ENCODE measurements at regions not wholly inside any gene's neighbourhood (a gene's known extent, or its start where the extent isn't known, plus 50 kb on each side); places are given as distances from the start of the nearest gene placed in this dataset.

DNA sequence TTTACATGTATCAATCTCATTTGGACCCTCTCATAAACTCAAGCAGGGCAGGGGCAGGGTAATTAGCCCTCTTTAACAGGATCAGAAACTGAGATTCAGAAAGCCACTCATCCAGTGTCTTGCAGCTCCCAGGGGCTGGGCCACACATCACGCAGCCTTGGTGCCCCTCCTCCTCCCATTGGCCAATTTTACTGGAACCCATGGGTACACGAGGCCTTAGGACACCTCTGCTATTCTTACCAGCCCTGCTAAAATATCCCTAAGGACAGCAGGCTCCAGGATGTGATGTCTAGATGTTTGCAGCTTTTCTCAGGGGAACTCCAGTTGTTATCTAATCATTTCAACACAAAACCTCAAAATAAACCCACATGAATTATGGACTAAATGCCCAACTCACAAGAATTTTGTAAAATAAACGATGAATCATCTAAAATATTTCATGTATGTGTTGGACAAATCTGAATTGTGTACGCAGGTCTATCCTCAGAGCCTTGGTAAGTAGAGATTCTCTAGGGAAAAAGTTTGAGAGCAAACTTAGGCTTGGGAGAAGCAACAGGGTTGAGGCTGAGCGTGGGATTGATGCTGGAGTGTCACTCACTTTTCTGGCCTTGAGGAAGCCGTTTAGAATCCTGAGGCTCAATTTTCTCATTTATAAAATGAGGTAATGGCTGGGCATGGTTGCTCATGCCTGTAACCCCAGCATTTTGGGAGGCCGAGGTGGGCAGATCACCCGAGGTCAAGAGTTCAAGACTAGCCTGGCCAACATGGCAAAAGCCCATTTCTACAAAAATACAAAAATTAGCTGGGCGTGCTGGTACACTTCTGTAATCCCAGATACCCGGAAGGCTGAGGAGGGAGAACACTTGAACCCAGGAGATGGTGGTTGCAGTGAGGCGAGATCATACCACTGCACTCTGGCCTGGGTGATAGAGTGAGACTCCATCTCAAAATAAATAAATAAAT is 69.7 kb upstream of the TNS3 start:
- peak overlapping the region; percentile 12 for H3K4me2 ChIP-seq (ENCODE audit: insufficient read depth, low read length)
- peak; percentile 92 for DNase-seq (ENCODE audit: insufficient read length, low spot score, missing footprints)
- peaks cover 59% of the 10 kb centered on the region for H3K4me1 ChIP-seq (ENCODE audit: insufficient read depth, low read length)

GRCh38 chr7:47649919-47650318 is 68.0 kb upstream of the TNS3 start:
- TF ChIP-seq, protein P1, sequence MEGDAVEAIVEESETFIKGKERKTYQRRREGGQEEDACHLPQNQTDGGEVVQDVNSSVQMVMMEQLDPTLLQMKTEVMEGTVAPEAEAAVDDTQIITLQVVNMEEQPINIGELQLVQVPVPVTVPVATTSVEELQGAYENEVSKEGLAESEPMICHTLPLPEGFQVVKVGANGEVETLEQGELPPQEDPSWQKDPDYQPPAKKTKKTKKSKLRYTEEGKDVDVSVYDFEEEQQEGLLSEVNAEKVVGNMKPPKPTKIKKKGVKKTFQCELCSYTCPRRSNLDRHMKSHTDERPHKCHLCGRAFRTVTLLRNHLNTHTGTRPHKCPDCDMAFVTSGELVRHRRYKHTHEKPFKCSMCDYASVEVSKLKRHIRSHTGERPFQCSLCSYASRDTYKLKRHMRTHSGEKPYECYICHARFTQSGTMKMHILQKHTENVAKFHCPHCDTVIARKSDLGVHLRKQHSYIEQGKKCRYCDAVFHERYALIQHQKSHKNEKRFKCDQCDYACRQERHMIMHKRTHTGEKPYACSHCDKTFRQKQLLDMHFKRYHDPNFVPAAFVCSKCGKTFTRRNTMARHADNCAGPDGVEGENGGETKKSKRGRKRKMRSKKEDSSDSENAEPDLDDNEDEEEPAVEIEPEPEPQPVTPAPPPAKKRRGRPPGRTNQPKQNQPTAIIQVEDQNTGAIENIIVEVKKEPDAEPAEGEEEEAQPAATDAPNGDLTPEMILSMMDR (IDR thresholded peaks at IDR 0.05; ENCODE audit: extremely low read depth, low read depth, low read length), result no peak
- Histone ChIP-seq H3K27ac (ENCODE audit: low read depth, low read length) (peak overlapping the region; percentile 3), H3K79me2 (ENCODE audit: insufficient read depth, low read length) (no peaks in the 10 kb centered on the region), H3K4me2 (ENCODE audit: insufficient read depth, low read length) (no peak overlapping the region), H3K4me1 (ENCODE audit: insufficient read depth, low read length) (peaks cover 53% of the 10 kb centered on the region), H3K27me3 (ENCODE audit: insufficient read depth, low read length) (no peaks in the 10 kb centered on the region), H4K20me1 (ENCODE audit: insufficient read depth, low read length) (no peaks in the 10 kb centered on the region), H3K36me3 (ENCODE audit: insufficient read depth, low read length) (no peaks in the 10 kb centered on the region), H3K9me3 (ENCODE audit: low read depth, low read length) (no peaks in the 10 kb centered on the region), H3K4me3 (ENCODE audit: insufficient read depth, low read length) (no peak overlapping the region), H2AFZ (ENCODE audit: low read length) (no peak overlapping the region)
- peak; percentile 65 for DNase-seq (ENCODE audit: insufficient read length, low spot score, missing footprints)

More for the DNA sequence above, 69.7 kb upstream of the TNS3 start:
- H3K79me2 ChIP-seq (ENCODE audit: insufficient read depth, low read length), result no peaks in the 10 kb centered on the region
- TF ChIP-seq, protein P1 (IDR thresholded peaks at IDR 0.05; ENCODE audit: extremely low read depth, low read depth, low read length), result no peak
- H3K4me3 ChIP-seq (ENCODE audit: insufficient read depth, low read length), result no peak overlapping the region
- H3K27ac ChIP-seq (ENCODE audit: low read depth, low read length), result peak overlapping the region; percentile 99
- no peaks in the 10 kb centered on the region for H3K36me3 ChIP-seq (ENCODE audit: insufficient read depth, low read length)
- H4K20me1 ChIP-seq (ENCODE audit: insufficient read depth, low read length), result no peaks in the 10 kb centered on the region
- H3K27me3 ChIP-seq (ENCODE audit: insufficient read depth, low read length), result no peaks in the 10 kb centered on the region
- H3K9me3 ChIP-seq (ENCODE audit: low read depth, low read length), result no peaks in the 10 kb centered on the region
- H2AFZ ChIP-seq (ENCODE audit: low read length), result no peak overlapping the region

DNA sequence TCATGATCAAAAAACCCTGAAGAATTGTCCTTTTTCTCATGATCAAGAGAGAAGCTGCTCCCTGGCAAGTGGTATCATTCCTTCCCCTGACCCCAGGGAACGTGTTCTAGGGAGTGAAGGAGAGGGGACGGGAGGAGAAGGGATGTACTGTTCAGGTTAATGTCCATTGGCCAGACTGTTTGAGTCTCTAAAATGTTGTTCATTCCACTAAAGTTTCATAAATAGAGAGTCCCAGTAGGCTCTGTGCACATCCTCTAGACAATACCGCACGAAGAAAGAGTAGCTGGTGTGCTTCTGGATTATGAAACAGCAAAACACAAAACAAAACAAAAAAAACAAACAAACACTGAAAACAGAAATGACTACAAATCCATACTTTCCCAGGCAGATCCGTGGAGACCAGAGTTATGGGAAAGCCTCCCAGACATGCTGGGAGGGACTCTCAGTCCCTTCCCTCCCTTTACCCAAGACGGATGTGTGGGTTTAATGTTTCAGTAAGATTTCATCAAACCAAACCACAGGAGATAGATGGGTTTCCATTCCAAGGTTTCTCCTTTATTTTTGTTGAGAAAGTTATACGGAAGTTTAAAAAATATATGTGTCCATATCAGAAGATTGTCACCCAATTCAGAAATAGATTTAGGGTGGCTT is 66.5 kb upstream of the TNS3 start:
- Histone ChIP-seq H3K36me3 (ENCODE audit: insufficient read depth, low read length) (no peaks in the 10 kb centered on the region), H3K27ac (ENCODE audit: low read depth, low read length) (peak overlapping the region; percentile 84), H3K4me1 (ENCODE audit: insufficient read depth, low read length) (peaks cover 38% of the 10 kb centered on the region), H3K9me3 (ENCODE audit: low read depth, low read length) (no peaks in the 10 kb centered on the region), H3K79me2 (ENCODE audit: insufficient read depth, low read length) (no peaks in the 10 kb centered on the region), H3K4me2 (ENCODE audit: insufficient read depth, low read length) (no peak overlapping the region), H3K27me3 (ENCODE audit: insufficient read depth, low read length) (no peaks in the 10 kb centered on the region), H2AFZ (ENCODE audit: low read length) (peak overlapping the region; percentile 51), H4K20me1 (ENCODE audit: insufficient read depth, low read length) (no peaks in the 10 kb centered on the region), H3K4me3 (ENCODE audit: insufficient read depth, low read length) (no peak overlapping the region)
- TF ChIP-seq, protein P1 (IDR thresholded peaks at IDR 0.05; ENCODE audit: extremely low read depth, low read depth, low read length), result no peak
- DNase-seq (ENCODE audit: insufficient read length, low spot score, missing footprints), result no peak

- no peaks in the 10 kb centered on the region for H3K9me3 ChIP-seq (ENCODE audit: low read depth, low read length)
- no peaks in the 10 kb centered on the region for H3K36me3 ChIP-seq (ENCODE audit: insufficient read depth, low read length)
- no peak overlapping the region for H3K4me2 ChIP-seq (ENCODE audit: insufficient read depth, low read length)
- peaks cover 36% of the 10 kb centered on the region for H3K4me1 ChIP-seq (ENCODE audit: insufficient read depth, low read length)
- H2AFZ ChIP-seq (ENCODE audit: low read length), result no peak overlapping the region
- TF ChIP-seq, protein P1 (IDR thresholded peaks at IDR 0.05; ENCODE audit: extremely low read depth, low read depth, low read length), result no peak
- no peak overlapping the region for H3K4me3 ChIP-seq (ENCODE audit: insufficient read depth, low read length)
- no peaks in the 10 kb centered on the region for H3K27me3 ChIP-seq (ENCODE audit: insufficient read depth, low read length)
- no peak for DNase-seq (ENCODE audit: insufficient read length, low spot score, missing footprints)
- no peaks in the 10 kb centered on the region for H3K79me2 ChIP-seq (ENCODE audit: insufficient read depth, low read length)
- peak overlapping the region; percentile 84 for H3K27ac ChIP-seq (ENCODE audit: low read depth, low read length)
- H4K20me1 ChIP-seq (ENCODE audit: insufficient read depth, low read length), result no peaks in the 10 kb centered on the region
Observed at GRCh38 chr7:47647918-47648250, 66.0 kb upstream of the TNS3 start.

All from osteoblast (primary cell).